KOPT-K1 (cell line): ENCODE measurements at regions not wholly inside any gene's neighbourhood (a gene's known extent, or its start where the extent isn't known, plus 50 kb on each side); places are given as distances from the start of the nearest gene placed in this dataset.

ENCODE experiments used
- H3K27ac ChIP-seq: fragments of 200-600 bp; sonication (generic); 2 replicates; pipeline ENCODE4 v1.5.1; 2016; ENCODE audit warnings: antibody characterized with exemption, mild to moderate bottlenecking, low read depth, low read length; ENCODE audit not compliant: poor library complexity, severe bottlenecking
- H3K36me3 ChIP-seq: fragments of 200-600 bp; sonication (generic); 2 replicates; pipeline ENCODE4 v1.5.1; 2017; ENCODE audit warnings: antibody characterized with exemption, mild to moderate bottlenecking, low read length, moderate library complexity; ENCODE audit not compliant: insufficient read depth
- H3K9me3 ChIP-seq: fragments of 200-600 bp; sonication (generic); 2 replicates; pipeline ENCODE4 v1.5.1; 2017; ENCODE audit warnings: antibody characterized with exemption, low read length, mild to moderate bottlenecking; ENCODE audit not compliant: insufficient read depth, poor library complexity, severe bottlenecking

DNA sequence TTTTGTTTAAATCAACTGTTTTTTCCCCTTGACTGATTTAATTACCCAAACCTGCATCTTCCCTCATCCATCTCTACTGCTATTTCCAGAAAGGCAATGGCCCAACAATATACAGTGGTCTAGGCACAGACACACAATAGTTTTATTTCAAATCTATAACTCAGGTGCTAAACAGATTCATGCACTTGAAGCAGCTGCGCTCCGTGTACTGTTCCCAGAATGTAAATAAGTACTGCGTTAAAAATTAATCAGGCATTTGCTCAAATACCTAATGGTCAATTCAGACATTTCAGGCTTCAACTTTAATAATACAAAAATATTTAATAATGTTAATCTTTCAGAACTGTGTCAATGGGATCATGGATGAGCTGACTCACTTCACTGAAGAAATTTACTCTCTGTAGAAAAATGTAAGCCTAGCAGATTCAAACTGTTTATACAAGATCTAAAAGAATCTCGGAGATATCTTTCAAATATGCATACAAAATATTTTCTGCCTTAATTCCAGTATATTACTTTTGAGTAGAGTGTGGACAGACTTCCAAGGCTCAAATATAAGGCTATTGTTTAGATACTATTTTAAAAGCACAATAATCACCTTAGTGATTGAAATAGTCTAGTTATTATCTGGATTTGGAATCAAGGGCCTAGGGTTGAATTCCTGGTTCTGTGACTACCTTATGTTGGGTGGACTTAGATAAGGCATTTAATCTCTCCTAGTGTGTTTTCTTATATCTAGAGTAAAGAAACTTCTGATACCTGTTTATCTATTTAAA lies 97.4 kb upstream of the PSMD7 start:
- no peak overlapping the region for H3K27ac ChIP-seq
- H3K36me3 ChIP-seq: no peaks in the 10 kb centered on the region
- H3K9me3 ChIP-seq: no peaks in the 10 kb centered on the region

DNA sequence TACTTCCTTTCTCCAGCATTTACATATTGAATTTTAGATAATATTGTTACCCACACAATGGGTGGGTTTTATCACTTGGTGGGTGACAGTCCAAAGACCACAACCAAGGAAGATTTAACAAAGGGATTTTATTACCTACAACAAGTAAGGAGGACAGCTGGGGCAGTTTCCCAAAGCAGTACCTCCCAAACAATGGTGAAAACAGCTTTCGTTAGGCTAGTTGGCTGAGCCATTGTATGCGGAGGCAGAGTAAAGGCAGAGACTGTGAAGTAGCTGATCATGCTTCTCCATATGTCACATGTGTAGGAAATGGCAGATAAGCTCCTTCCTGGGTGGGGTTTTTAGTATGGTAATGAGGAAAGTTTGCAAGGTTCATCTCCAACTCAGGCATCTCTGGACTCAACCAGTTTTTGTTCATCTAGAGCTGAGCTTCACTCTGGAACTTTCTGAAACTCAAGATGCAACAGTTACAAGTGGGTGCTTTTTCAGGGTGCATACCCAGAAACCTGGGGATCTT lies 104.3 kb upstream of the PSMD7 start:
- Histone ChIP-seq H3K27ac (no peak overlapping the region), H3K36me3 (no peaks in the 10 kb centered on the region), H3K9me3 (peaks cover 5% of the 10 kb centered on the region)

DNA sequence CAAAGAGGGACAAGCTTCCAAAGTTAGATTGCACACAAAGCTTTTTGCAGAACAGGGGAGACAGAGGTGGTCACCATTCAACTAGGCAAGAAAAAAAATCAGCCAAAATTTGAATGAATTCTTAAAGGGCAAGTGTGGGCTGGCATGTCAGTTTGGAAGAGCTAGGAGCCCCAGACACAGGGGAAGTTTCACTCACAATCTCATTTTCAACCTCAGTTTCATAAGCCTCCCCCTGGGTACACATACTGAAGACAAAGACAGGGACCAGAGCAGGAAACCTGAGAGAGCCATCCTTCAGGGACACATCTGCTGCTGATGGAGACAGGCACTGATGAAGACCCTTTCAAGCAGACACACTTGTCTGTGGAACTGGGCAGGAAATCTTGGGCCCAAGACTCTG lies 106.3 kb upstream of the PSMD7 start:
- Histone ChIP-seq H3K27ac (no peak overlapping the region), H3K36me3 (no peaks in the 10 kb centered on the region), H3K9me3 (peaks cover 5% of the 10 kb centered on the region)

DNA sequence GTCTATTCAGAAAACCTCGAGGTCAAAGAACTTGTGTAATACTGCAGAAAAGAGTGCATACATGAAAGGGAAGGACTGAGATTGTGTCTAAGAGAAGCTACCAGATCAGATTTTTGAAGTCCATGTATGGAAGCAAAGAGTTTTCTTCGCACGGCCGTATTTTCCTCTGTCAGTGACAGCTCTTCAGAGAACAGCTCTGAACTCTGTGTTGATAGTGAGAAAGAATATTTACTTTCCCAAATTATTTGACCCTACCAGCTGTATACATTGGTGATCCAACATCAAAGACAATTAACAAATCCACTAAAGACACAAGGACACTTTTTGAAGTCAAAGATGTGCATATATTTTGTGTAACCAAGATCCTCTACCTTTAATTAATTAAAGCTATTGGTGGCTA lies 107.8 kb upstream of the PSMD7 start:
- Histone ChIP-seq H3K9me3 (peaks cover 5% of the 10 kb centered on the region), H3K36me3 (no peaks in the 10 kb centered on the region), H3K27ac (no peak overlapping the region)

DNA sequence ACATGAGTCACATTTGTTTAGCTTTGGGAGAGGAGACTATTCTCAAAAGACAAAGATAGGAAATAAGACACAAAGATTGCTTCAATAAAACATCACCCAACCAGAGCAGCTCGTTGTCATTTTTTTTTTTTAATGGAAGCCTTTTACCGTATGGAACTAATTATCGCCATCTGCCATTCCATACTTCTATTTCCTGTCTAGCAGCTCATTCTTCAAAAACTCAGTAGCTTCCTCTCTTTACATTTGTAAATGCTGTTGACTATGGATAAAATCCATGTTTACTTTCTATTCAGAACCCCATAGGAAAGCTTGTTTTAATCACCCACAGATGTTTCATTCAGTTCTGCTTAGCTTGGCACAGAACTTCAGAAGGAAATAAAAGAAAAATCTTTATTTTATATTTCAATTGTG lies 110.0 kb upstream of the PSMD7 start:
- Histone ChIP-seq H3K9me3 (peaks cover 10% of the 10 kb centered on the region), H3K36me3 (no peaks in the 10 kb centered on the region), H3K27ac (no peak overlapping the region)

DNA sequence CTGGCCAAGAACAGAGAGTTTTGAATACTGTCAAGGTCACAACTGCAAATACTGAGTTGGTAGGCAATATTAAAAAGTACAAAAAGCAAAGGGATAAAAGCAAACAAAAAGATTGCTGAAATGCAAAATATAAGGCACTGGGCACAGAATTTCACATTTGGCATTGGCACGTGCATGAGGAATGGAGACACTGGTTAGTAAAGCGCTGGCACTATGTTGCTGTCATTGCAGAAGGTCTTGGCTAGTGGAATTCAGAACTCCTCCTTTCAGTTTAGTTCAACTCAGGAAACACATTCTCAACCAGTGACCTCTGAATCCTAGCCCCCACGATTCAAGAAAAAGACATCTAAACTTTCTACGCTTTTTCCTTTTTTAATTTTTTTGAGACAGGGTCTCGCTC lies 111.8 kb upstream of the PSMD7 start:
- Histone ChIP-seq H3K9me3 (peaks cover 11% of the 10 kb centered on the region), H3K36me3 (no peaks in the 10 kb centered on the region), H3K27ac (no peak overlapping the region)

DNA sequence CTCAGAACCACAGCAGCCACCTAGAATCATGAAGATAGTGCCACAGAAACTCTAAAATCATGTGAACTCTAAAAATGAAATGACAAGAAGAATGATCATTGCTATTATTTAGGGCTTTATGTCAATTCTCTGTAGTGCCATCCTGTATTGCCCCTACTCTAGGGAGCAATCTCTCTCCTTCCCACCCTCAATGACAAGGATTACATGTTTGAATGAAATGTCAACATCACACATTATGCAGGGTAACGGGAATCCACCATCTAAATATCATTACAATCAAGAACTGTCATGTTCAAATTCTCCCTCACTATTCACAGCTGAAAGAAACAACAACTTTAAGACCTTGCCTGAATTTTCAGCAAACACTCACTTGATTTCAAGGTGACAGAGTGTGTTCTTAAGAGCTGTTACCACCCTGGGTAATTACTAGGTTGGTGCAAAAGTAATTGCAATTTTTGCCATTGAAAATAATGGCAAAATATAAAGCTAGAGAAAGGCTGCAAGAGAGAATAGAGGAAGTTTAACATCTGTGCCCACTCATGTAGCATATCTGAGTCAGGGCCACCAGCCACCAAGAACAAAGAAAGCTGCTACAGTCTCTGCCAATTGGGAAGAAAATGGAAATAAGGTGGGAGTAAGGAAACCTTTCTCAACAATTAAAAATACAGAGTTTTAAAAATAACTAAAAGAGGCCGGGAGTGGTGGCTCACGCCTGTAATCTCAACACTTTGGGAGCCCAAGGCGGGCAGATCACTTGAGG lies 112.8 kb upstream of the PSMD7 start:
- Histone ChIP-seq H3K36me3 (no peaks in the 10 kb centered on the region), H3K9me3 (peaks cover 11% of the 10 kb centered on the region), H3K27ac (no peak overlapping the region)

DNA sequence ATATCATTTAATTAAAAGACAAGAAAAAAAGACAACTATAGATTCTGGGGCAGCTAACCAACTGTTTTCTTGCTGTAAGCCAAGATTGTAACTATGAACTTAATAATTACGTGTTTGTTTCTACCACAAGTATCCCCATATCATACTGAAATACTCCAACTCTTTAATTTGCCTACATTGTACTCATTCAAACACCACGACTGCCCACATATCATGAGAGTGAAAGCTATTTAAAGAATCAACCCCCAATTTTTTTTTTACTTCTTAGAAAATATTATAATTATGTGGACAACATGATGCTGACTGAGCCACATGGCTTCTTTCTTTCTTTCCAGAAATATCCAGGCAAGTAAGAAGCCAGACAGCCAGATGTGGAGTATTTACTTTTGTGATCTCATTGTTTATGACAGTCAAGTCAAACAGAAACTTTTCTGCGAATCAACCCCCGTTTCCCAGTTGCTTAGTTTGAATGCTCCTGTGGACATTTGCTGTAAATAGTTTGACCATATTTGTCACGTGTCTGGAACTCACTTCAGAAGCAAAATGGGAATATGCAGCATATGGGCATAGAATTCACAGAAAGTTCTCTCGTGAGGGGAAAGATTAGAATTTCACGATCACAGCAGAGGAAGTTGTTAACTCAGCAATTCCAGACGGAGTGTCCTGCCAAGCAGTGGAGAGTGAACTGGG lies 126.8 kb upstream of the PSMD7 start:
- H3K27ac ChIP-seq: no peak overlapping the region
- no peaks in the 10 kb centered on the region for H3K36me3 ChIP-seq
- no peaks in the 10 kb centered on the region for H3K9me3 ChIP-seq

DNA sequence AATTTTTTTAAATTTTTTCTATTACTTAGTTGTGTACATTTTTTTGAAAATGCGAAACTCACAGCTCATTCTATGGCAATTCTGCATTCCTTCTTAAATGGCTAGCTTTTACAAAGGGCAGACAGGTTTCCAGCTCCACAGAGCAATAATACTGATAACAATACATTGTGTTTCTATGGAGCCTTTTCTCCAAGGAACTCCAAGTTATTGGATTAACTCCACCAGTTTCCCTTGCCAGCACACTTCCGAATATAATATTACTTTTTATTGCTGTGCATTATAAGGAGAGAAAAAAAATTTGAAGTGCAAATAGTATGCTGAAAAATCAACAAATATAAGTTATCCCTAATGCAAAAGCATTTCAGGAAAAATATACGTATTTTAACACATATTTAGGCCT lies 127.5 kb upstream of the PSMD7 start:
- Histone ChIP-seq H3K36me3 (no peaks in the 10 kb centered on the region), H3K27ac (no peak overlapping the region), H3K9me3 (no peaks in the 10 kb centered on the region)

DNA sequence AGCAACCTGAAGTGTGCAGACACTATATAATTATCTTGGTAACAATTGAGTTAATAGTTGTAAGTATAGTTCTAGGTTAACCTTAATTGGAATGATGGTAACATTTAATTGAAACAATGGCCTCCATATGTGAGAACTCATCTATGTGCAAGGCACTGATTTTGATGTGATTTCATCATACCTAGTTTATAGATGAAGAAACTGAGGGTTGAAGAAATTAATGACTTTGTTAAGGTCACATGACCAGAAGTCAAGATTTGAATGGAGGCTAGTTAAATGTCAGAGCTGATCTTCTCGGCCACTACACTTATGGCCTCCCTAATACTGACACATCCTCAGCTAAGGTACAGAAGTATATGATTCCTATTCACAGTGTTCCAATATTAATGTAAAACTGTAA lies 128.2 kb upstream of the PSMD7 start:
- Histone ChIP-seq H3K9me3 (no peaks in the 10 kb centered on the region), H3K27ac (no peak overlapping the region), H3K36me3 (no peaks in the 10 kb centered on the region)

DNA sequence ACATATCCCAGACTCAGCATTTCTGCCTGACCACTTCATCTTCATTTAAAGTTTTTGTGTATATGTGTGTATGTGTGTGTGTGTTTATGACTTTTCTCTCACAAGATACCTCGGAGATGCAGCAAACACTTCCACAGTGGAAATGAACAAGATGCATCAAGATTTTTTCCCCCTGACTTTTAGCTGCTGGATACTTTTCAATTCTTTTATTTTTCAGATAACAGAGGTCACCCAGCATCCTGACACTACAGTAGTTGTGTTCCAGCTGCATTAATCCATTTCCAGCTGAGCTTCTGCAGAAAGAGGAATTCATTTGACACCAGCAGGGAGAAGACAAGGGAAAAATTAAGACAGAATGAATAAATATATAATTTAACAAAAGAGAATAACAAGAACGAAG lies 130.2 kb upstream of the PSMD7 start:
- no peak overlapping the region for H3K27ac ChIP-seq
- no peaks in the 10 kb centered on the region for H3K36me3 ChIP-seq
- no peaks in the 10 kb centered on the region for H3K9me3 ChIP-seq

DNA sequence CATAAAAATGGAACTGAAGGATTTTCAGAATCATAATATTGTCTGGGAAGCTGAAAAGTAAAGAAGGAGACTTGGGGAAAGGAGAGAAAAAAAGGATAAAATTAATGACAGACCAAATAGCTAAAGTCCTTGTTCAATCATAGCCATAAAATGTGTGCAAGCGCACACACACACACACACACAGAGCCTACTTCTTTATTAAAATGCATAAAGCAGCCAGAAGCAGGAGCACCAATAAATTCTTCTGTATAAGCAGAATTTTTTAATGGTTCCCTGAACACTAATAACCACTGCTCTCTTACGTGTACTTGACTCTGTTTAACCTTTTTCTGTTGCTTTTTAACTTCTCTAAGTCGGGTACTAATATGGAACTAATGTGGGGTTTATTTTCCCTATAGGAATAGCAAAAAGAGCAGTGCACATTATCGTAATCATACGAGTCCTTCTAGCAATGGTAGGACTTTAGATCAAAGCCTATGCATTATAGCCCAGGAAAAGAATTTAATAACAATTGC lies 131.0 kb upstream of the PSMD7 start:
- Histone ChIP-seq H3K36me3 (no peaks in the 10 kb centered on the region), H3K9me3 (no peaks in the 10 kb centered on the region), H3K27ac (no peak overlapping the region)

DNA sequence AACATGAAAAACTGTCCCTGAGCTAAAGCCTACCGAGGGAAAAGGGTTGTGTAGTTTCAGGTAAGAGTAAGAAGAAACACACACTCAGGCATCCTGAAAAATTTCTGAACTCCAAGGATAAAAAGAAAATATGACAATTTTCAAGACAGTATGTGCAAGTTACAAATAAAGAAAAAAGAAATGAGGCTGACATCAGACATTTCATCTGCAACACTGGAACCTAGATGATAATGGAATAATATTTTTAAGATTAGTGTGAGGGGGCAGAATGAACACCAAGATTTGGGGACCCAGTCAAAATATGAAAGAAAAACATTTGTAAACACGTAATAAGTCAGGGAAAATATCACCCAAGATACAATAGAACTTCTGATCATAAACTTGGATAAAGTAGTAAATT lies 135.9 kb upstream of the PSMD7 start:
- H3K9me3 ChIP-seq: no peaks in the 10 kb centered on the region
- H3K36me3 ChIP-seq: no peaks in the 10 kb centered on the region
- H3K27ac ChIP-seq: no peak overlapping the region

DNA sequence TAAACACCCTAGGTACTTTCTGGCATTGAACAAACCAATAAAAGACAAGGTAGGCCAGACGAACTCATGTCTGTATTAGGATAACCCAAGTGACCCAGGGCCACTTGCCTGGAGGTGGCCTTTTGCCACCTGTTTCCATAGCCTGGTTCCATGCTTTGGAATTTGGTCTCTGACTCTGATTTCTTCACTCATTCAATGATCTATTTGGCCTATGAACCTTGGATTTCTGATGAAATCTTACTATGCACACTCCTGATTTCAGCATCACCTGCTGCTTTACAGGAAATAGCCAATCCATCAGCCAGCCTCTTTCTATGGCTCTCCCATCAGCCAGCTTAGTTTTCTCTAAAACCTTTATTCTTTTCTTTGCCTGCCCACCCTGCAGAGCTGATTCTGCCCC lies 142.8 kb upstream of the PSMD7 start:
- H3K27ac ChIP-seq: no peak overlapping the region
- no peaks in the 10 kb centered on the region for H3K9me3 ChIP-seq

DNA sequence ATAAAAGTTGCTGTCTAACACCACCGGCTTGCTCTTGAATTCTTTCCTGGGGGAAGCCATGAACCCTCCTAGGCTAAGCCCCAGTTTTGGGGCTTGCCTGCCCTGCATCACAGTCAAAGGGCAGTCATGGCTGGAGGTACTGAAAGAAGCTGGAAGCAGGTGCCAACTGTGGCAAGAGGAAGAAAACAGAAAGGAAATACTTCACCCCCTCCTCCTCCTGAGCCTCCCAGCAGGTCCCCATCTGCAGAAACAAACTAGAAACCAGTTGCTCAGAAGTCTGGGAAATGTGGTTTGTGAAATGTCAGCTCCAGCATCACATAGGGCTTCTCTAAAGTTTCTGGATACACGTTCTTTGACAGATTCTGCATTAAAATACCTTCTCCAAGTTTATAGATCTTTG lies 150.0 kb upstream of the PSMD7 start:
- Histone ChIP-seq H3K27ac (no peak overlapping the region), H3K9me3 (no peaks in the 10 kb centered on the region), H3K36me3 (no peaks in the 10 kb centered on the region)

More for the DNA sequence above, 142.8 kb upstream of the PSMD7 start:
- H3K36me3 ChIP-seq: no peaks in the 10 kb centered on the region
